Stimulated activated naive CD8-positive, alpha-beta T cell treated with anti-CD3 and anti-CD28 coated beads, Interleukin-15, Interleukin-2, amounts not matched to agents 100 ng/mL and 50 ng/mL, for 24 hours (primary cell): ENCODE measurements at regions not wholly inside any gene's neighbourhood (a gene's known extent, or its start where the extent isn't known, plus 50 kb on each side); places are given as distances from the start of the nearest gene placed in this dataset.

Experiments used
- H3K27ac Mint-ChIP-seq: one replicate; pipeline ENCODE4 v1.8.0; 2021; ENCODE audit warnings: mild to moderate bottlenecking, mixed read lengths
- H3K27me3 Mint-ChIP-seq: one replicate; pipeline ENCODE4 v1.8.0; 2021; ENCODE audit warnings: mixed read lengths
- H3K36me3 Mint-ChIP-seq: one replicate; pipeline ENCODE4 v1.8.0; 2021; ENCODE audit warnings: low read depth, mixed read lengths
- H3K4me1 Mint-ChIP-seq: one replicate; pipeline ENCODE4 v1.8.0; 2021; ENCODE audit warnings: low read depth, mixed read lengths
- H3K4me3 Mint-ChIP-seq: one replicate; pipeline ENCODE4 v1.8.0; 2021; ENCODE audit warnings: mild to moderate bottlenecking, mixed read lengths
- H3K9me3 Mint-ChIP-seq: one replicate; pipeline ENCODE4 v1.8.0; 2021; ENCODE audit warnings: mixed read lengths

DNA sequence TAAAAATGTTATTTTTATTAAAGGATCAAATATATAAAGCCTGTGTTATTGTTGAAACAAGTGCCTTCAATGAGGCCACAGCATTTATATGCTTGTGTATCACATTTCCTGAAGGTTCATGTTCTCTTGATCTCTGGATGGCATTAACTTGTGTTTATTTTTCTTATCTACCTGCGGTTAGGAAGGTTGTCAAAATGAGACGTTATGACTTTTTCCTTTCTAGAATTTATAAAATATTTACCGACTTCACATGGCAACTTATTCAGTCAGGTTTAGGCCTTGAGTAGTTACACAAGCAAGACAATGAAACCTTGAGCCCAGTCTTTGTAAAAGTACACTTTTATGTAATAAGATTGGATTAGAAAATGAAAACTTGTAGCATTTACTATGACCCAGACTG lies 196.4 kb upstream of the ACVR2A start:
- Mint-ChIP-seq H3K4me1 (no peaks in the 10 kb centered on the region), H3K4me3 (no peak overlapping the region), H3K27me3 (no peaks in the 10 kb centered on the region), H3K9me3 (no peaks in the 10 kb centered on the region), H3K36me3 (no peaks in the 10 kb centered on the region), H3K27ac (no peak overlapping the region)

DNA sequence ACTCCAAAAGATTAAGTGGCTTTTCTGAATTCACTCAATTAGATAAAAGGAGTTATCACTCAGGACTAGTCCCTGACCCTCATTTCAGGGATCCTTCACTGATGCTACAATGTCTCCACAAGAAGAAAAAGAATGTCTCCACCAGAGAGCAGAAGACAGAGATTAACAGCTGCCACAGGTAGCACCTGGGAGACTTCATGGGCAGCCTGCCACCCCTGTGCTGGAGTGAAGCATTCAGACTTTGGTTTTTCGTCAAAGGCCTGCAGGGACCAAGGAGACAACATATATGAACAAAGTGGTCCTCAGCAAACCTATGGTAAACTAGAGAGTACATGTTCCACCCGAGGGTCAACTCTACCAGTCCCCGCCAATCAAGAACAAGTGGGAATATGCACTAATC lies 197.0 kb upstream of the ACVR2A start:
- Mint-ChIP-seq H3K36me3 (no peaks in the 10 kb centered on the region), H3K4me3 (no peak overlapping the region), H3K9me3 (no peaks in the 10 kb centered on the region), H3K27me3 (no peaks in the 10 kb centered on the region), H3K27ac (no peak overlapping the region), H3K4me1 (no peaks in the 10 kb centered on the region)

DNA sequence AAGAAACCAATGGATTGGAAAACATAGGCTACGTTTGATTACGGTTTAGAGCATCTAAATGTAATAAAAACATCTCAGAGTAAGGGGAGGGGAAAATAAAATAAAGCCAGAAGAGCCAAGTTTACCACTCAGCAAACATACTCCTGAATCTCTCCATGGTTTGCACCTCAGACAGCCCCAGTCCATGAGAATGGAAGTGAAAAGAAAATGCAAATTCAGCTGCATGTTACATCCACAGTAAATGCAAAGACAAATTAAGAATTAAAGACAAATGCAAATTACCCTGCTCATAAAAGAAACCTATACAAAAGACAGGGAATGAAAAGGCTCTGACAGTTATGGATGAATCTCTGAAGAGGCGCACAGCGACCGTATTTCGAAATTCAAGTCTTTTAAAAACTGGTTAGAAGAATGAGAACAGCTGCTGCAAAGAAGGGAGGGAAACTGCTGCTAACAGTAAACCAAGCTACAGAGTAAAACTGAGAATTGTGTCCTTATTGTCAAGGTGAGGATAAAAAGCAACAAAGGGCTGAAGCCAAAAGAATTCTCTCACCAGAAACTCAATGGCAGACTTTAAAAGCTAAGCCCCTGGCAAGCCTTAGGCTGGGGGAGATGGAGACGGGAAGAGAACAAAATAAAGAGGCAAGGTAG lies 197.9 kb upstream of the ACVR2A start:
- no peaks in the 10 kb centered on the region for H3K36me3 Mint-ChIP-seq
- H3K27ac Mint-ChIP-seq, result no peak overlapping the region
- no peaks in the 10 kb centered on the region for H3K9me3 Mint-ChIP-seq
- no peak overlapping the region for H3K4me3 Mint-ChIP-seq
- H3K27me3 Mint-ChIP-seq, result no peaks in the 10 kb centered on the region
- no peaks in the 10 kb centered on the region for H3K4me1 Mint-ChIP-seq

DNA sequence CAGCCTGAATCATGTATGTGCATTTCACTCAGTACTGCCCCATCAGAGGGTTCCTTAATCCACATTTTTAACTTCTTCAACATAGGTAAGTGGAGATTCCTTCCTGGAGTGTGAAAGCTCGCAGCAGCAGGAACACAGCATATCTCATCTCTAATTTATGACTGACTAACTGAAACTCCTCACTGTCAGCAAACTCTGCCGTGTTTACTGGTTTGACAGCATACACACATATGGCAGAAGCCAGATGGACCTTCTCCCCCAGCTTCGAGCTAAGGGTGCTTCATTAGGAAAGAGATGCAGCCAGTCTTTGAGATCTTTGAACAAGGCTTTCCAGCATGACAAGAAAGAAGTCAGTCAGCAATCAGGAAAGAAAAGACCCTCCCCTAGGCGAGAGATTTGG lies 200.3 kb upstream of the ACVR2A start:
- no peaks in the 10 kb centered on the region for H3K9me3 Mint-ChIP-seq

DNA sequence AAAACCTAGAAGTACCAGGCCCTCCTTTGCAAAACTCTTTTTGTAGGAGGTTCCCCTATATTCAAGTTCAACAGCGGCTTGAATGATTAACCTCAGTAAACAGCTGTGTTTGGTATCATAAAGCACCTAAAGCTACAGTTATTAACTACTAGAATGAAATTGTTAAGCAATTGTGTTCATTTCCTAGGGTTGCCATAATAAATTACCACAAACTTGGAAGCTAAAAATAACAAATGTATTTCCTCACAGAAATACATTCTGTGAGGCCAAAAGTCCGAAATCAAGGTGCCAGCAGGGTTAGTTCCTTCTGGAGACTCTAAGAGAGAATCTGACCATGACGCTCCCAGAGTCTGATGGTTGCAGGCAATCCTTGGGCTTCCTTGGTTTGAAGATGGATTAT lies 202.1 kb upstream of the ACVR2A start:
- H3K36me3 Mint-ChIP-seq, result no peaks in the 10 kb centered on the region
- no peak overlapping the region for H3K4me3 Mint-ChIP-seq
- no peaks in the 10 kb centered on the region for H3K27me3 Mint-ChIP-seq
- no peak overlapping the region for H3K27ac Mint-ChIP-seq
- no peaks in the 10 kb centered on the region for H3K4me1 Mint-ChIP-seq
- no peaks in the 10 kb centered on the region for H3K9me3 Mint-ChIP-seq

More for the DNA sequence above, 200.3 kb upstream of the ACVR2A start:
- no peak overlapping the region for H3K4me3 Mint-ChIP-seq
- H3K27ac Mint-ChIP-seq, result no peak overlapping the region
- no peaks in the 10 kb centered on the region for H3K27me3 Mint-ChIP-seq
- no peaks in the 10 kb centered on the region for H3K36me3 Mint-ChIP-seq
- H3K4me1 Mint-ChIP-seq, result no peaks in the 10 kb centered on the region

DNA sequence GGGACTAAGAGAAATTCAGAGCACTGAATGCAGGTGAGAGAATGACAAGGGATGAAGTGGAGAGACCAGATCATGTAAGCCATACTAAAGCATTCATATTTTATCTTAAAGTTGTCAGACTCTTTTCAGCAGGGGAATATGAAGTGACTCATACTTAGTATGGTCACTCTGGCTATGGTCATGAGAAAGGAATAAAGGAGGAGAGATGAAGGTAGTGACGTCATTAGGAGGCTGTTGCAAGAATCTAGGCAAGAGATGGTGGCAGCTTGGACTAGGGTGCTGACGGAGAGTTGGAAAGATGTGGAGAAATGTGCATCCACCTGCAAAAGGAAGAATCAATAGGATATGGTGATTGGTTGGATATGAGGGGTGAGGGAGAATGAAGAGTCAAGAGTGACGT lies 203.2 kb upstream of the ACVR2A start:
- Mint-ChIP-seq H3K4me3 (no peak overlapping the region), H3K36me3 (no peaks in the 10 kb centered on the region), H3K9me3 (no peaks in the 10 kb centered on the region), H3K27me3 (no peaks in the 10 kb centered on the region), H3K27ac (no peak overlapping the region), H3K4me1 (peaks cover 5% of the 10 kb centered on the region)

DNA sequence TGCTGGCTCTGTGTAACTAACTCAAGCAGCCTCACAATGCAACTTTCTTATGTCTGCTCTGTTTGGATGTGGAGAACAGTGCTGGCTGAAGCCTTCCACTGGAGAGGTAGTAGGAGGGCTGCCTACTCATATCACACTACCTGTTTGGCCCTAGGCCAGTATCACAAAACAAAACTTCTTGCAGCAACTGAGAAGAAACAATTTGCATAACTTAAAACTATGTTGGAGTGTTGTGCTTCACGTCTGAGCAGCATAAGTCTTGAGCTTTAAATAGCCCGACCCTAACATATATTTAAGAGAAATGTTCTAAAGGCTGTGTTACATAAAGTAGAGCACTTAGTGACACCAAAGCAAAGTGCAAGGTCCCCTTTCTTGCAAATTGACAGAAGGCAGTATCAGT lies 204.9 kb upstream of the ACVR2A start:
- Mint-ChIP-seq H3K4me1 (peaks cover 7% of the 10 kb centered on the region), H3K27ac (no peak overlapping the region), H3K27me3 (no peaks in the 10 kb centered on the region), H3K9me3 (no peaks in the 10 kb centered on the region), H3K4me3 (no peak overlapping the region), H3K36me3 (no peaks in the 10 kb centered on the region)

DNA sequence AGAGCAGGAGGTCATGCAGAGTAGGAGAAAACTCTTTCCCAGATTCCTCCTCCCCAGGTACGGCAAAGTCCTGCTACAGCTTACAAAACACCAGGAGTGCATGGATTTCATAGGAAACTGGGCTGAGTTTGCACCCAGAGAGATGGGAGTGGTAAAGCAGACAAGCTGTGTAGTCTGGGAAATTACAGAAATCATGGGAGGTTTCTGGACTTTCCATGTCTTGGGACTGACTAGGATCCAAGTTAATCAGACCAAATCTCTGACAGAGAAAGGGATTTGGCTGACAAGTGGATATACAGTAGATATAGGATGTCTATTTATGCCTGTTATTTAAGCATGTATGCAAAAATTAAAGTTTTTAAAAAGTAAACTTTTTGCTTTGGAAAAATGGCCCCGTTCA lies 205.4 kb upstream of the ACVR2A start:
- H3K27ac Mint-ChIP-seq, result no peak overlapping the region
- H3K9me3 Mint-ChIP-seq, result no peaks in the 10 kb centered on the region
- no peaks in the 10 kb centered on the region for H3K36me3 Mint-ChIP-seq
- H3K4me3 Mint-ChIP-seq, result no peak overlapping the region
- H3K27me3 Mint-ChIP-seq, result no peaks in the 10 kb centered on the region
- H3K4me1 Mint-ChIP-seq, result peaks cover 7% of the 10 kb centered on the region

DNA sequence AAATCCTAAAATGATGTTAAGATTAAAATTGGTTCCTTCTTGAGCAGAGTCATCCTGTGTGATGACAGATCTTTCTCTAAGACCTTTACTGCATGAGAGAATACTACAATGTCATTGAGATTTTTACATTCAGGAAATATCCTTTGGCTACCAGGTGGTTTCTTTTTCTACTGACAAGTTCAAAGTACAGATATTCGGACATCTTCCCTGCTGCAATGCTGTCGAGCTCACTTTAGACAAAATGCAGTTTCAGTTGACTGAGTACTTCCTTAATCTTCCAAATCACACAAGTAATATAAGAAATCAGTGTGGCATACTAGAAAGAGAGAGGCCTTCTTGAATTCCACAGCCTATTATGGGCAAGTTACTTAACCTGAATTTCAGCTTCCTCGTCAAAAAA lies 207.9 kb upstream of the ACVR2A start:
- H3K27me3 Mint-ChIP-seq, result no peaks in the 10 kb centered on the region
- peak overlapping the region; percentile 21 for H3K27ac Mint-ChIP-seq
- no peak overlapping the region for H3K4me3 Mint-ChIP-seq
- H3K9me3 Mint-ChIP-seq, result no peaks in the 10 kb centered on the region
- peaks cover 7% of the 10 kb centered on the region for H3K4me1 Mint-ChIP-seq
- no peaks in the 10 kb centered on the region for H3K36me3 Mint-ChIP-seq

DNA sequence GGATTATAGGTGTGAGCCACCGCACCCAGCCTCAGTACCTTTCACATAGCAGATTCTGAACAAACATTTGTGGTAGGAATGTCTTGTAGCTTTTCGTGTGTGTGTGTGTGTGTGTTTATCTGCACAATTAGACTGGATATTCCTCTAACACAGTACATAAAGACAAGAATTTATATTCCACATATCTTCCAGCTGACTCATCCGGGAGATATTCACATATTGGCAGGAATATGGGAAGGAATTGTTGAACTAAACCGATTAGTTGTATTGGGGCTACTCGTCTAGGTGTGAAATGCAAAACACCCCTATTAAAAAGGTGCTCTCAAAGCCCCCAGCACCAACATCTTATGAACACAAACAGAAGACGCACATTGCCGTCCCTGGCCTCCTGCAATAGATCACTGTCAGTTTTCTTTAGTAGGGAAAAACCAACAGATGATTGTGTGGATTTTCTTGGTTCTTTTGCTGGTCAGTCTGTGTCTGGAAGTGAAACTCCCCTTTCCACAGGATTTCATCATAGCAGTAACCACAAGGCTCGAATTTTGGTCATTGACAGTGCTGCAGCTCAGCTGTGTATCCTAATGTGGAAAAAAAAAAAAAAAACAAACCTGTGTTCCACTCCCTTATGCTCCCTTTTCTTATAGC lies 208.5 kb upstream of the ACVR2A start:
- H3K9me3 Mint-ChIP-seq, result no peaks in the 10 kb centered on the region
- H3K4me1 Mint-ChIP-seq, result peaks cover 7% of the 10 kb centered on the region
- no peaks in the 10 kb centered on the region for H3K27me3 Mint-ChIP-seq
- peak overlapping the region; percentile 21 for H3K27ac Mint-ChIP-seq
- no peak overlapping the region for H3K4me3 Mint-ChIP-seq
- no peaks in the 10 kb centered on the region for H3K36me3 Mint-ChIP-seq

DNA sequence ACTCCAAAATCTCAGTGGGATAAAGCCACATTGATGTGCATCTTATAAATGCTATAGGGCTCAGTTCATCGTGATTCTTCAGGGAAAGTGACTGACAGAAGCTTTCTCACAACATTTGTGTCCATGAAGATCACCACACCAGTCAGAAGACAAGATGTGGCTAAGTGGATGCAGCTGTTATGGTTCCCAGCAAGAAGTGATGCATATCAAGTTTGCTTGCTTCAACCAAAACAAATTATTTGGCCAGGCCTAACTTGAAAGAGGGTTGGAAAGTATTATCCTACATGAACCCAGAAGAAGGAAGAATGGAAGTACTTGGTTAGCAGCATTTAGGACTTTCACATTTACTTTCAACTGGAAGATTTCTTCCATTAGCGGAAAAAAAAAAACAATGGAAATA lies 210.0 kb upstream of the ACVR2A start:
- H3K27me3 Mint-ChIP-seq, result no peaks in the 10 kb centered on the region
- peaks cover 3% of the 10 kb centered on the region for H3K9me3 Mint-ChIP-seq
- H3K4me1 Mint-ChIP-seq, result peaks cover 7% of the 10 kb centered on the region
- no peak overlapping the region for H3K4me3 Mint-ChIP-seq
- no peaks in the 10 kb centered on the region for H3K36me3 Mint-ChIP-seq
- peak overlapping the region; percentile 57 for H3K27ac Mint-ChIP-seq

DNA sequence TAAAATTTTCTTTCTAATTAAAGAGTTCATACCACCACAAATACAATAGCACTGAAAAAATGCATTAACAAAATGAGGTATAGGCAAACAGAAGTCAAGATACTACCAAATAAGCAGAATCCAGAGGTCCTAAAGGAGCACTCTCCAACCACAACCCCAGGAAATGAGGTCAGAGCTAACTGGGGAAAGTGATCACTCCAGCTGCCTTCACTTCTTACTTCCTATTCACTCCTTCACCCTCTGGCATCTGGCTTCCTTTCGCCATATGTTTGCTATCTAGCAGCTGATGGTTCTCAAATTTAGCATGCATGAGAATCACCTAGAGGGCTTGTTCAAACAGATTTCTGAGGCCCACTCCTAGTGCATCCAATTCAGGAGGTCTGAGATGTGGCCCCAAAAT lies 212.6 kb upstream of the ACVR2A start:
- Mint-ChIP-seq H3K36me3 (no peaks in the 10 kb centered on the region), H3K9me3 (peaks cover 4% of the 10 kb centered on the region), H3K27me3 (no peaks in the 10 kb centered on the region), H3K27ac (no peak overlapping the region), H3K4me1 (peaks cover 17% of the 10 kb centered on the region), H3K4me3 (no peak overlapping the region)

DNA sequence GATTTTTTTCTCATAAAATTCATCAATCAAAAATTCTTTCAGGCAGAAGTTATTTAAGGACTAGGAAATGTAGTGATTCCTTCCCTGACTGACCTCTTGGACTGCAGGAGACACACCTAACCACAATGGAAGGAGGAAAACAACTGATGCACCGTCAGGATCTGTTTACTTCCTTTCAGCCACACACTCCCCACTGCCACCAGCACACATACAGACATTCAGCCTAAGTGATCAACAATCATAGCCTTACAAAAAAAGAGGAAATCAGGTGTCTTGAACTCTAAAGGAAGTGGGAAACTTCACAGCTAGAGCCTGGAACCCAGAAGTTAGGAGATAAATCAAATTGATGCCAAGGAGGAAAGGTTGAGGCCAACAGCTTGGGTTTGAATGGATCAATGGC lies 213.5 kb upstream of the ACVR2A start:
- Mint-ChIP-seq H3K9me3 (peaks cover 4% of the 10 kb centered on the region), H3K27me3 (no peaks in the 10 kb centered on the region), H3K27ac (peak overlapping the region; percentile 77), H3K36me3 (no peaks in the 10 kb centered on the region), H3K4me3 (no peak overlapping the region), H3K4me1 (peaks cover 14% of the 10 kb centered on the region)

DNA sequence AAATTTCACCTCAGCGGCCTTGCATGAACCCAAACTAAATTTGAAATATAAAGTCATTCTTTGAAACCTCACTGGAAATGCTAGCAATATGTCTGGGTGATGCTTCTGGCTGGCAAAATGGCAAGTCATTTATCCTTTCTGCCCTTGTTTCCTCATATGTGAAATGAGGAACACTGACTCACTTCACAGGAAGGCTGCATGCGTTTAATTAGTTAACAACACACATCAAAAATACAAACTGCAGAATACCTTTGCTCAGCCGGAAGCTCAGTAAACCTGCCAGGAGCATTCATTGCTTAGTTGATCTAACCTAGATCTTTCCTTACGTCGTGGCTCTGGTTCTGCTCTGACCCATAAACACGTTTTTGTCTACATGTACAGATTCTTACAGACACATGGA lies 214.2 kb upstream of the ACVR2A start:
- H3K27me3 Mint-ChIP-seq, result no peaks in the 10 kb centered on the region
- peaks cover 4% of the 10 kb centered on the region for H3K9me3 Mint-ChIP-seq
- H3K4me3 Mint-ChIP-seq, result no peak overlapping the region
- H3K27ac Mint-ChIP-seq, result peak overlapping the region; percentile 77
- H3K36me3 Mint-ChIP-seq, result no peaks in the 10 kb centered on the region
- H3K4me1 Mint-ChIP-seq, result peaks cover 17% of the 10 kb centered on the region

DNA sequence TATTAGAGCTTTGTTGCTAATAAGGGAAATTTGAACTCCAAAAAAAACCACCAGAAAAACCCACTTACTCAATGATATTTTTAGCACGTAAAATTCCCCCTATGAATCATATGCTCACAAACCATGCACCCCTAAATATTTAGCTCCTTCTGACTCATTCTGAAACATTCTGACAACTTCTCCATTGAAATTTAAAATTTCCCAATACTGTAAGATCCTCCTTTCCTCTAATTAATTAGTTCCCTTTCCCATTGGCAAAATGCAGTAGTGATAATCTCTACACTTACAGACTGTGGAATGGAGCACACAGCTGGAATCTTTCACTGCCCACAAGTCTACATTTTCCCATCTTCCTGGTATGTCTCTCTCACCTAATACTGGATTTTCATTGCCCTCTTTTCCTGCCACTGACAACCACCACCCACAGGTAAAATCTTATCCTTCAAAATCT lies 215.8 kb upstream of the ACVR2A start:
- peak overlapping the region; percentile 87 for H3K27ac Mint-ChIP-seq
- no peaks in the 10 kb centered on the region for H3K36me3 Mint-ChIP-seq
- peaks cover 4% of the 10 kb centered on the region for H3K9me3 Mint-ChIP-seq
- H3K4me1 Mint-ChIP-seq, result peaks cover 23% of the 10 kb centered on the region
- no peaks in the 10 kb centered on the region for H3K27me3 Mint-ChIP-seq
- H3K4me3 Mint-ChIP-seq, result peak overlapping the region; percentile 9

DNA sequence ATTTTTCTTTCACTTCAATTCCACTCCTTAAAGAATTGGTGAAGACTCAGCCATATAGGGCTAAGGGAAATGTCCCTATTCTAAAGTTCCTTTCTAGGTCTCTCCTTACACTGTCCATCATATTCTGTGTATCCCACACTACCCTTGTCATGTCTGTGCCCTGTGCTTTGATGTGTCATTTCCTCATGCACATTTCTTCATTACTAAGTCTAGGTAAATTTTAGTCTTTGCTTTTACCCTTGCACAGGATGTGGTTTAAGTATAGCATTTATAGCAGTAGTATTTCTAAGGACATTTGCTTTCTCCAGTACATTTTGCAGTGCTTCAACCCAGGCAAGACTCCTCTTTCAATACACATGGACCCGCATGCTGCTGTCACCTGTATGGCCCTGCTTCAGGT lies 221.5 kb upstream of the ACVR2A start:
- Mint-ChIP-seq H3K9me3 (no peaks in the 10 kb centered on the region), H3K36me3 (no peaks in the 10 kb centered on the region), H3K27me3 (no peaks in the 10 kb centered on the region), H3K4me1 (peaks cover 42% of the 10 kb centered on the region), H3K27ac (peak overlapping the region; percentile 85), H3K4me3 (peak overlapping the region; percentile 43)
